SU-DHL-6 (cell line): ENCODE measurements at regions not wholly inside any gene's neighbourhood (a gene's known extent, or its start where the extent isn't known, plus 50 kb on each side); places are given as distances from the start of the nearest gene placed in this dataset.

Source experiments
- H2AFZ ChIP-seq: fragments of 200-600 bp; sonication (generic); 2 replicates; pipeline ENCODE4 v1.6.1; 2014; ENCODE audit warnings: low read depth, mild to moderate bottlenecking, moderate library complexity, mixed read lengths, antibody characterized with exemption, low read length; ENCODE audit not compliant: severe bottlenecking
- H3F3A ChIP-seq: fragments of 200-600 bp; shearing (Covaris generic); 2 replicates; pipeline ENCODE4 v1.6.0; 2016; ENCODE audit warnings: antibody characterized with exemption, mild to moderate bottlenecking; ENCODE audit not compliant: insufficient read depth
- H3K27ac ChIP-seq: fragments of 200-600 bp; sonication (generic); 2 replicates; pipeline ENCODE4 v1.5.1; 2016; ENCODE audit warnings: low read depth, mild to moderate bottlenecking, low read length, moderate library complexity, mixed read lengths
- H3K27me3 ChIP-seq: fragments of 200-600 bp; sonication (generic), shearing (Covaris generic); 2 replicates; pipeline ENCODE4 v1.6.0; 2014; ENCODE audit warnings: mild to moderate bottlenecking, low read length
- H3K36me3 ChIP-seq: fragments of 200-600 bp; sonication (generic); 2 replicates; pipeline ENCODE4 v1.6.1; 2014; ENCODE audit warnings: mild to moderate bottlenecking, low read length, mixed read lengths
- H3K4me2 ChIP-seq: fragments of 300-600, 200-600 bp; shearing (Covaris generic), sonication (generic); 2 replicates; pipeline ENCODE4 v1.6.0; 2014; ENCODE audit warnings: low read length, low read depth, mild to moderate bottlenecking; ENCODE audit not compliant: poor library complexity, severe bottlenecking
- H3K4me3 ChIP-seq: fragments of 200-600 bp; sonication (generic); 2 replicates; pipeline ENCODE4 v1.5.1; 2014; ENCODE audit warnings: antibody characterized with exemption, low read length, mild to moderate bottlenecking, mixed read lengths; ENCODE audit not compliant: insufficient read depth, poor library complexity, severe bottlenecking
- H3K79me2 ChIP-seq: fragments of 200-600 bp; sonication (generic); 2 replicates; pipeline ENCODE4 v1.6.1; 2014; ENCODE audit warnings: mild to moderate bottlenecking, low read length, moderate library complexity; ENCODE audit not compliant: insufficient read depth
- H3K9ac ChIP-seq: fragments of 200-600 bp; sonication (generic); 2 replicates; pipeline ENCODE4 v1.7.0; 2014; ENCODE audit warnings: mild to moderate bottlenecking, low read length
- H3K9me2 ChIP-seq: fragments of 200-600 bp; sonication (generic); replicated peaks from 2 replicates; pipeline ENCODE4 v1.6.1; 2014; ENCODE audit warnings: low read length; ENCODE audit not compliant: insufficient read depth
- H3K9me3 ChIP-seq: fragments of 200-600 bp; sonication (generic); 2 replicates; pipeline ENCODE4 v1.6.1; 2014; ENCODE audit warnings: low read length, mixed read lengths; ENCODE audit not compliant: insufficient read depth
- H4K20me1 ChIP-seq: fragments of 200-600 bp; sonication (generic); 2 replicates; pipeline ENCODE4 v1.6.1; 2014; ENCODE audit warnings: low read depth, mild to moderate bottlenecking, antibody characterized with exemption, low read length, moderate library complexity, mixed read lengths
- CTCF ChIP-seq: fragments of 200-600 bp; sonication (generic); IDR thresholded peaks from one replicate; pipeline ENCODE4 v1.5.1; 2017; ENCODE audit warnings: antibody characterized with exemption, mild to moderate bottlenecking, low read length, moderate library complexity; ENCODE audit not compliant: insufficient read depth, poor library complexity, severe bottlenecking
- EZH2phosphoT487 ChIP-seq: fragments of 200-600 bp; sonication (generic), shearing (Covaris generic); conservative IDR thresholded peaks from 2 replicates; pipeline ENCODE4 v1.6.1; 2018; ENCODE audit warnings: mild to moderate bottlenecking, antibody characterized with exemption, low read length, moderate library complexity, mixed read lengths

GRCh38 chr11:128324531-128325141, 262.7 kb downstream of the ETS1 start:
- no peaks in the 10 kb centered on the region for H4K20me1 ChIP-seq
- H3K79me2 ChIP-seq = no peaks in the 10 kb centered on the region
- H3K9ac ChIP-seq = no peak overlapping the region
- TF ChIP-seq EZH2phosphoT487 (no peak), CTCF (no peak)
- H3K27ac ChIP-seq = no peak overlapping the region
- H3K9me3 ChIP-seq = no peaks in the 10 kb centered on the region
- no peak overlapping the region for H3K4me3 ChIP-seq
- H3K4me2 ChIP-seq = no peak overlapping the region
- no peaks in the 10 kb centered on the region for H3F3A ChIP-seq
- H2AFZ ChIP-seq = no peak overlapping the region
- no peaks in the 10 kb centered on the region for H3K9me2 ChIP-seq
- H3K36me3 ChIP-seq = no peaks in the 10 kb centered on the region
- H3K27me3 ChIP-seq = no peaks in the 10 kb centered on the region

- no peak overlapping the region for H2AFZ ChIP-seq
- H4K20me1 ChIP-seq = no peaks in the 10 kb centered on the region
- TF ChIP-seq CTCF = no peak
- no peak for TF ChIP-seq EZH2phosphoT487
- no peak overlapping the region for H3K4me2 ChIP-seq
- H3F3A ChIP-seq = no peaks in the 10 kb centered on the region
- no peak overlapping the region for H3K9ac ChIP-seq
- H3K9me3 ChIP-seq = no peaks in the 10 kb centered on the region
- H3K79me2 ChIP-seq = no peaks in the 10 kb centered on the region
- no peaks in the 10 kb centered on the region for H3K9me2 ChIP-seq
- no peaks in the 10 kb centered on the region for H3K36me3 ChIP-seq
- H3K4me3 ChIP-seq = no peak overlapping the region
- H3K27ac ChIP-seq = no peak overlapping the region
- no peaks in the 10 kb centered on the region for H3K27me3 ChIP-seq
These were observed 263.3 kb downstream of the ETS1 start for GRCh38 chr11:128324051-128324481.

GRCh38 chr11:128323381-128323780, 264.0 kb downstream of the ETS1 start:
- Histone ChIP-seq H3K4me2 (no peak overlapping the region), H3K27me3 (no peaks in the 10 kb centered on the region), H3K27ac (no peak overlapping the region), H3F3A (no peaks in the 10 kb centered on the region), H3K9me3 (no peaks in the 10 kb centered on the region), H4K20me1 (no peaks in the 10 kb centered on the region), H3K36me3 (no peaks in the 10 kb centered on the region), H3K9me2 (no peaks in the 10 kb centered on the region), H3K4me3 (no peak overlapping the region), H3K79me2 (no peaks in the 10 kb centered on the region), H2AFZ (no peak overlapping the region), H3K9ac (no peak overlapping the region)
- TF ChIP-seq EZH2phosphoT487 = no peak
- no peak for TF ChIP-seq CTCF
